HepG2 (cell line): ENCODE measurements at regions not wholly inside any gene's neighbourhood (a gene's known extent, or its start where the extent isn't known, plus 50 kb on each side); places are given as distances from the start of the nearest gene placed in this dataset.
A peak's percentile ranks its signal among the peaks of the same experiment; 100 is the strongest.

Source experiments
- BCL6 ChIP-seq: IDR thresholded peaks from 2 replicates; pipeline ENCODE4 v1.6.1; 2016; ENCODE audit warnings: missing genetic modification reagents, missing compliant biosample characterization
- DMTF1 ChIP-seq: sonication (generic); formaldehyde crosslinking; IDR thresholded peaks from 2 replicates; pipeline ENCODE4 v1.4.0; 2020; ENCODE audit warnings: mild to moderate bottlenecking, missing genetic modification reagents
- EZH2 ChIP-seq: conservative IDR thresholded peaks from 2 replicates; pipeline ENCODE4 v1.6.1; 2012; ENCODE audit warnings: mild to moderate bottlenecking, low read depth, low read length, moderate library complexity
- HNRNPH1 ChIP-seq: fragments of 200-400 bp; formaldehyde crosslinking; optimal IDR thresholded peaks from 2 replicates; pipeline ENCODE3; 2017; ENCODE audit warnings: mild to moderate bottlenecking, low read depth, low read length
- NFRKB ChIP-seq: fragments of 450-650 bp; IDR thresholded peaks from 2 replicates; pipeline ENCODE4 v1.6.1; 2017
- NFYB ChIP-seq: sonication (generic); formaldehyde crosslinking; IDR thresholded peaks from 2 replicates; pipeline ENCODE4 v1.4.0; 2020; ENCODE audit warnings: missing genetic modification reagents
- PAXIP1 ChIP-seq: sonication (generic); formaldehyde crosslinking; conservative IDR thresholded peaks from 2 replicates; pipeline ENCODE4 v1.4.0; 2020; ENCODE audit warnings: mild to moderate bottlenecking, missing genetic modification reagents, moderate library complexity
- REL ChIP-seq: sonication (generic); formaldehyde crosslinking; conservative IDR thresholded peaks from 2 replicates; pipeline ENCODE4 v1.8.0; 2022; ENCODE audit warnings: mild to moderate bottlenecking, missing genetic modification reagents, moderate library complexity
- U2AF2 ChIP-seq: fragments of 200-400 bp; formaldehyde crosslinking; IDR thresholded peaks from 2 replicates; pipeline ENCODE4 v1.6.1; 2017; ENCODE audit warnings: low read depth, mild to moderate bottlenecking, low read length
- ZFP90 ChIP-seq: sonication (generic); formaldehyde crosslinking; IDR thresholded peaks from 2 replicates; pipeline ENCODE4 v1.8.0; 2022; ENCODE audit warnings: missing genetic modification reagents, mild to moderate bottlenecking, inconsistent platforms, borderline replicate concordance
- ZNF251 ChIP-seq: sonication (generic); formaldehyde crosslinking; IDR thresholded peaks from 2 replicates; pipeline ENCODE4 v1.9.0; 2021; ENCODE audit warnings: mild to moderate bottlenecking, missing genetic modification reagents
- ZNF580 ChIP-seq: IDR thresholded peaks from 2 replicates; pipeline ENCODE4 v1.6.1; 2016; ENCODE audit warnings: low read depth, borderline replicate concordance
- ZNF703 ChIP-seq: sonication (generic); formaldehyde crosslinking; IDR thresholded peaks from 2 replicates; pipeline ENCODE4 v1.5.1; 2020; ENCODE audit warnings: missing genetic modification reagents, mild to moderate bottlenecking, moderate library complexity, borderline replicate concordance
- ZNF878 ChIP-seq: sonication (generic); formaldehyde crosslinking; IDR thresholded peaks from 2 replicates; pipeline ENCODE4 v1.8.1; 2023; ENCODE audit warnings: mild to moderate bottlenecking, missing genetic modification reagents, moderate library complexity
- TF ChIP-seq, protein P1 (sequence below): sonication (generic); formaldehyde crosslinking; IDR thresholded peaks from 2 replicates; pipeline ENCODE4 v1.4.0; 2020; ENCODE audit warnings: mild to moderate bottlenecking, low read depth, missing genetic modification reagents
- TF ChIP-seq, protein P2 (sequence below): IDR thresholded peaks from 2 replicates; pipeline ENCODE4 v1.6.1; 2012; ENCODE audit warnings: low read depth, low read length, improper control_type of control experiment
- TF ChIP-seq, protein P3 (sequence below): sonication (generic); formaldehyde crosslinking; IDR thresholded peaks from 2 replicates; pipeline ENCODE4 v1.8.1; 2022; ENCODE audit warnings: low read depth, mild to moderate bottlenecking, missing genetic modification reagents

DNA sequence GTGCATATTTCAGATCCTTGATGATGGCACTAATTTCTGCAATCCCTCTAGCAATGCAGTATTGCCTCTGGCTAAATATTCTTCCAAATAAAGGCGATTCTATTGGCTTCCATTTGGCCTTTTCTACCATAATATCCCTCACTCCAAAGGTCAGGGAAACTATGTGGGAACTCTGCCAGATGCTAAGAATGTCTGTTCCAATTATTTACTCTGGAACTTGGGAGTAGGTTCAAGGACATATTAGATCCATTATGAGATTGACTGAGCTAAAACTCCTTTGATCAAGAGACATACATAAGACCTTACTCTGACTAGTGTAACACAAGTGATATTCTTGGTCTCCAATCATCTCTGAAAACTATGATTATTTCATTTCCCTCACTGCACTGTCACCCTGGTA, 674.5 kb upstream of the NECTIN3 start (continued):
- TF ChIP-seq PAXIP1 (peak; percentile 91), HNRNPH1 (no peak), DMTF1 (CRISPR knock-in tag) (no peak), ZNF251 (CRISPR knock-in tag) (no peak), BCL6 (CRISPR knock-in tag) (peak; percentile 85), NFRKB (no peak), ZFP90 (CRISPR knock-in tag) (no peak), REL (no peak), U2AF2 (no peak), ZNF703 (CRISPR knock-in tag) (no peak), ZNF878 (CRISPR knock-in tag) (no peak), ZNF580 (no peak), NFYB (no peak), EZH2 (no peak)
- TF ChIP-seq, protein P1, sequence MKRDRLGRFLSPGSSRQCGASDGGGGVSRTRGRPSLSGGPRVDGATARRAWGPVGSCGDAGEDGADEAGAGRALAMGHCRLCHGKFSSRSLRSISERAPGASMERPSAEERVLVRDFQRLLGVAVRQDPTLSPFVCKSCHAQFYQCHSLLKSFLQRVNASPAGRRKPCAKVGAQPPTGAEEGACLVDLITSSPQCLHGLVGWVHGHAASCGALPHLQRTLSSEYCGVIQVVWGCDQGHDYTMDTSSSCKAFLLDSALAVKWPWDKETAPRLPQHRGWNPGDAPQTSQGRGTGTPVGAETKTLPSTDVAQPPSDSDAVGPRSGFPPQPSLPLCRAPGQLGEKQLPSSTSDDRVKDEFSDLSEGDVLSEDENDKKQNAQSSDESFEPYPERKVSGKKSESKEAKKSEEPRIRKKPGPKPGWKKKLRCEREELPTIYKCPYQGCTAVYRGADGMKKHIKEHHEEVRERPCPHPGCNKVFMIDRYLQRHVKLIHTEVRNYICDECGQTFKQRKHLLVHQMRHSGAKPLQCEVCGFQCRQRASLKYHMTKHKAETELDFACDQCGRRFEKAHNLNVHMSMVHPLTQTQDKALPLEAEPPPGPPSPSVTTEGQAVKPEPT: no peak
- TF ChIP-seq, protein P2, sequence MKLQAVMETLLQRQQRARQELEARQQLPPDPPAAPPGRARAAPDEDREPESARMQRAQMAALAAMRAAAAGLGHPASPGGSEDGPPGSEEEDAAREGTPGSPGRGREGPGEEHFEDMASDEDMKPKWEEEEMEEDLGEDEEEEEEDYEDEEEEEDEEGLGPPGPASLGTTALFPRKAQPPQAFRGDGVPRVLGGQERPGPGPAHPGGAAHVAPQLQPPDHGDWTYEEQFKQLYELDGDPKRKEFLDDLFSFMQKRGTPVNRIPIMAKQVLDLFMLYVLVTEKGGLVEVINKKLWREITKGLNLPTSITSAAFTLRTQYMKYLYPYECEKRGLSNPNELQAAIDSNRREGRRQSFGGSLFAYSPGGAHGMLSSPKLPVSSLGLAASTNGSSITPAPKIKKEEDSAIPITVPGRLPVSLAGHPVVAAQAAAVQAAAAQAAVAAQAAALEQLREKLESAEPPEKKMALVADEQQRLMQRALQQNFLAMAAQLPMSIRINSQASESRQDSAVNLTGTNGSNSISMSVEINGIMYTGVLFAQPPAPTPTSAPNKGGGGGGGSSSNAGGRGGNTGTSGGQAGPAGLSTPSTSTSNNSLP: peak; percentile 79
- TF ChIP-seq, protein P3, sequence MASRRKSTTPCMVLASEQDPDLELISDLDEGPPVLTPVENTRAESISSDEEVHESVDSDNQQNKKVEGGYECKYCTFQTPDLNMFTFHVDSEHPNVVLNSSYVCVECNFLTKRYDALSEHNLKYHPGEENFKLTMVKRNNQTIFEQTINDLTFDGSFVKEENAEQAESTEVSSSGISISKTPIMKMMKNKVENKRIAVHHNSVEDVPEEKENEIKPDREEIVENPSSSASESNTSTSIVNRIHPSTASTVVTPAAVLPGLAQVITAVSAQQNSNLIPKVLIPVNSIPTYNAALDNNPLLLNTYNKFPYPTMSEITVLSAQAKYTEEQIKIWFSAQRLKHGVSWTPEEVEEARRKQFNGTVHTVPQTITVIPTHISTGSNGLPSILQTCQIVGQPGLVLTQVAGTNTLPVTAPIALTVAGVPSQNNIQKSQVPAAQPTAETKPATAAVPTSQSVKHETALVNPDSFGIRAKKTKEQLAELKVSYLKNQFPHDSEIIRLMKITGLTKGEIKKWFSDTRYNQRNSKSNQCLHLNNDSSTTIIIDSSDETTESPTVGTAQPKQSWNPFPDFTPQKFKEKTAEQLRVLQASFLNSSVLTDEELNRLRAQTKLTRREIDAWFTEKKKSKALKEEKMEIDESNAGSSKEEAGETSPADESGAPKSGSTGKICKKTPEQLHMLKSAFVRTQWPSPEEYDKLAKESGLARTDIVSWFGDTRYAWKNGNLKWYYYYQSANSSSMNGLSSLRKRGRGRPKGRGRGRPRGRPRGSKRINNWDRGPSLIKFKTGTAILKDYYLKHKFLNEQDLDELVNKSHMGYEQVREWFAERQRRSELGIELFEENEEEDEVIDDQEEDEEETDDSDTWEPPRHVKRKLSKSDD: no peak
